ENCODE measurements at regions not wholly inside any gene's neighbourhood (a gene's known extent, or its start where the extent isn't known, plus 50 kb on each side); places are given as distances from the start of the nearest gene placed in this dataset.

- no peaks in the 10 kb centered on the region for H3K4me1 ChIP-seq (ENCODE audit: control insufficient read depth, extremely low read depth, insufficient read depth, low read length)
- H3K27ac ChIP-seq (ENCODE audit: insufficient read depth, low read length), result no peak overlapping the region
- H3K27me3 ChIP-seq (ENCODE audit: control insufficient read depth, insufficient read depth, low read length), result no peaks in the 10 kb centered on the region
- DNase-seq (ENCODE audit: low read depth in 2 of 2), result no peak
- H3K9me3 ChIP-seq (ENCODE audit: control insufficient read depth, insufficient read depth, low read depth, low read length), result no peaks in the 10 kb centered on the region
- no peaks in the 10 kb centered on the region for H4K20me1 ChIP-seq (ENCODE audit: control insufficient read depth, extremely low read depth, insufficient read depth, low read length)
- H3K9ac ChIP-seq (ENCODE audit: insufficient read depth, low read length), result no peak overlapping the region
- H3K79me2 ChIP-seq (ENCODE audit: control insufficient read depth, insufficient read depth, low read length), result no peaks in the 10 kb centered on the region
- no peak overlapping the region for H2AFZ ChIP-seq (ENCODE audit: low read length)
- no peak for TF ChIP-seq EZH2 (IDR thresholded peaks at IDR 0.05; ENCODE audit: low read length, missing control alignments)
- no peak for TF ChIP-seq CTCF (conservative IDR thresholded peaks at IDR 0.05 in 1 of 2, IDR thresholded peaks at IDR 0.05 in 1 of 2; ENCODE audit: low read depth in 1 of 2, low read length in 2 of 2)
- no peaks in the 10 kb centered on the region for H3K36me3 ChIP-seq (ENCODE audit: control insufficient read depth, insufficient read depth, low read length)
- H3K4me3 ChIP-seq (replicated peaks in 1 of 4; ENCODE audit: control extremely low read depth in 1 of 4, insufficient read depth in 1 of 4, low read depth in 3 of 4, low read length in 4 of 4), result no peak overlapping the region
- no peak overlapping the region for H3K4me2 ChIP-seq (ENCODE audit: extremely low read depth, insufficient read depth, low read length)
These were observed 89.2 kb upstream of the EXOC1L start for GRCh38 chr4:55730280-55730931.

DNA sequence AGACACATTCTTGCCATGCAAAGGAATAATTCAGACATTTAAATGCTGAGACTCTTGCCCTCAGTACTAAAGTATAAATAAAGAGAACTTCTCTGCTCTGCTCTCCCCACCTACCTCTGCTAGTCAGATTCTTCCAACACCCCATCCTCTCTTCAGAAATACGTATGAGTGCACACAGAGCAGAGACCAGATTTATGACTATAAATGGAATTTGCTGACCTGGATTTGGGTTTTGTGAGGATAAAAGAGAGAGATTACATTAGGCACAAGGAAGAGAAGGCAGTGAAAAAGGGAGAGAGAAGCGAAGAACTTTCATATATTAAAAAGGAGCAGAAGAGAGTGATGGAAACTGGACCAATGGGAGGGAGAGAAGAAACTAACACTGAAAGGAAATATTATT lies 87.6 kb upstream of the EXOC1L start:
- TF ChIP-seq CTCF (conservative IDR thresholded peaks at IDR 0.05 in 1 of 2, IDR thresholded peaks at IDR 0.05 in 1 of 2; ENCODE audit: low read depth in 1 of 2, low read length in 2 of 2) (no peak), EZH2 (IDR thresholded peaks at IDR 0.05; ENCODE audit: low read length, missing control alignments) (no peak)
- Histone ChIP-seq H3K4me2 (ENCODE audit: extremely low read depth, insufficient read depth, low read length) (no peak overlapping the region), H2AFZ (ENCODE audit: low read length) (no peak overlapping the region), H3K4me3 (replicated peaks in 1 of 4; ENCODE audit: control extremely low read depth in 1 of 4, insufficient read depth in 1 of 4, low read depth in 3 of 4, low read length in 4 of 4) (no peak overlapping the region), H3K9me3 (ENCODE audit: control insufficient read depth, insufficient read depth, low read depth, low read length) (no peaks in the 10 kb centered on the region), H3K9ac (ENCODE audit: insufficient read depth, low read length) (no peak overlapping the region), H3K4me1 (ENCODE audit: control insufficient read depth, extremely low read depth, insufficient read depth, low read length) (no peaks in the 10 kb centered on the region), H4K20me1 (ENCODE audit: control insufficient read depth, extremely low read depth, insufficient read depth, low read length) (no peaks in the 10 kb centered on the region), H3K27ac (ENCODE audit: insufficient read depth, low read length) (no peak overlapping the region), H3K79me2 (ENCODE audit: control insufficient read depth, insufficient read depth, low read length) (no peaks in the 10 kb centered on the region), H3K36me3 (ENCODE audit: control insufficient read depth, insufficient read depth, low read length) (no peaks in the 10 kb centered on the region), H3K27me3 (ENCODE audit: control insufficient read depth, insufficient read depth, low read length) (no peaks in the 10 kb centered on the region)
- DNase-seq (ENCODE audit: low read depth in 2 of 2), result no peak

DNA sequence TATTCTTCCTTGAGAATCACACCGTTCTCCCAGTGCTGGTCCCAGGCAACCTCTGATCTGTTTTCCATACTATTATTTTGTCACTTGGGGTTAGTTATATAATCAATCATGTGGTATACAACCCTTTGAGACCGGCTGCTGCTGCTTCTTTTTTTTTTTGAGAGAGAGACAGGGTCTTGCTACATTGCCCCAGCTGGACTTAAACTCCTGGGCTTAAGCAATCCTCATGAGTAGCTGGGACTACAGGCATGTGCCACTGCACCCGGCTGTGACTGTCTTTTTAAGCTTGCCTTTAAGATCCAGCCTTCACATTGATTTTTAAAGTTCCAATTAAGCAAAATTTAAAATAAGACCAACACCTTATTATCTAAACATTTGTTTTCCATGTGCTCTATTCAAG lies 86.7 kb upstream of the EXOC1L start:
- no peak for DNase-seq (ENCODE audit: low read depth in 2 of 2)
- no peak overlapping the region for H3K4me2 ChIP-seq (ENCODE audit: extremely low read depth, insufficient read depth, low read length)
- TF ChIP-seq EZH2 (IDR thresholded peaks at IDR 0.05; ENCODE audit: low read length, missing control alignments) (no peak), CTCF (conservative IDR thresholded peaks at IDR 0.05 in 1 of 2, IDR thresholded peaks at IDR 0.05 in 1 of 2; ENCODE audit: low read depth in 1 of 2, low read length in 2 of 2) (no peak)
- no peaks in the 10 kb centered on the region for H3K27me3 ChIP-seq (ENCODE audit: control insufficient read depth, insufficient read depth, low read length)
- H3K36me3 ChIP-seq (ENCODE audit: control insufficient read depth, insufficient read depth, low read length), result no peaks in the 10 kb centered on the region
- H4K20me1 ChIP-seq (ENCODE audit: control insufficient read depth, extremely low read depth, insufficient read depth, low read length), result no peaks in the 10 kb centered on the region
- H3K79me2 ChIP-seq (ENCODE audit: control insufficient read depth, insufficient read depth, low read length), result no peaks in the 10 kb centered on the region
- no peak overlapping the region for H2AFZ ChIP-seq (ENCODE audit: low read length)
- H3K4me1 ChIP-seq (ENCODE audit: control insufficient read depth, extremely low read depth, insufficient read depth, low read length), result no peaks in the 10 kb centered on the region
- H3K4me3 ChIP-seq (replicated peaks in 1 of 4; ENCODE audit: control extremely low read depth in 1 of 4, insufficient read depth in 1 of 4, low read depth in 3 of 4, low read length in 4 of 4), result no peak overlapping the region
- H3K27ac ChIP-seq (ENCODE audit: insufficient read depth, low read length), result no peak overlapping the region
- H3K9me3 ChIP-seq (ENCODE audit: control insufficient read depth, insufficient read depth, low read depth, low read length), result no peaks in the 10 kb centered on the region
- no peak overlapping the region for H3K9ac ChIP-seq (ENCODE audit: insufficient read depth, low read length)
